ENCODE measurements at regions not wholly inside any gene's neighbourhood (a gene's known extent, or its start where the extent isn't known, plus 50 kb on each side); places are given as distances from the start of the nearest gene placed in this dataset.
"Not testable (repeated sequence)": the region's sequence is repeated elsewhere in the genome, so short reads cannot be mapped to it uniquely, and the experiment has no call there.

DNA sequence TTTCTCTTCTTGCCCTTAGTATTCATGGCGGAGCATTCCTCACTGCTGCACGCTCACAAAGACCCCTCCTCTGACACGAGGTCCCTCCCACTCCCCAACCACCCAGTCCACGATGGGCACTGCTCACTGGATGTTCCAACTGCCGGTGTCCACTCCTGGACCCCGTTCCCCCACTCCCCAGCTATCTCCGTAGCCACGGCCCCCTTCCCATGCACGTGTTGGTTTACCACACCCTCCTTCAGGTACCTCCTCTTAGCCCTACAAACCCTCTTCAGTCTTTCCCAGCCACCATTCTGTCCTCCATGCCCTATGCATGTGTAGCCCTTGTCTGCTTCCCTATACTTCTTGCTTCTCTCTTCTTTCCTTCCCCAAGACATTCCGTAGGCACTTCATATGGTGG, 469.6 kb upstream of the ZNG1F start:
- not testable (repeated sequence) for TF ChIP-seq FEZF1 (tag by site-specific recombination; IDR thresholded peaks at IDR 0.05); ZNF639 (tag by site-specific recombination; IDR thresholded peaks at IDR 0.05); ZNF274 (IDR thresholded peaks at IDR 0.05; ENCODE audit: low read length); ZNF274 (tag by site-specific recombination; IDR thresholded peaks at IDR 0.05; ENCODE audit: borderline replicate concordance); ZNF302 (tag by site-specific recombination; IDR thresholded peaks at IDR 0.05; ENCODE audit: low read depth); EGR2 (tag by site-specific recombination; IDR thresholded peaks at IDR 0.05; ENCODE audit: low read depth); ZBTB1 (tag by site-specific recombination; IDR thresholded peaks at IDR 0.05); ZBTB8A (tag by site-specific recombination; IDR thresholded peaks at IDR 0.05); HOXA7 (CRISPR knock-in tag; IDR thresholded peaks at IDR 0.05; ENCODE audit: borderline replicate concordance); ZNF175 (tag by site-specific recombination; IDR thresholded peaks at IDR 0.05)
- TF ChIP-seq, protein P1, sequence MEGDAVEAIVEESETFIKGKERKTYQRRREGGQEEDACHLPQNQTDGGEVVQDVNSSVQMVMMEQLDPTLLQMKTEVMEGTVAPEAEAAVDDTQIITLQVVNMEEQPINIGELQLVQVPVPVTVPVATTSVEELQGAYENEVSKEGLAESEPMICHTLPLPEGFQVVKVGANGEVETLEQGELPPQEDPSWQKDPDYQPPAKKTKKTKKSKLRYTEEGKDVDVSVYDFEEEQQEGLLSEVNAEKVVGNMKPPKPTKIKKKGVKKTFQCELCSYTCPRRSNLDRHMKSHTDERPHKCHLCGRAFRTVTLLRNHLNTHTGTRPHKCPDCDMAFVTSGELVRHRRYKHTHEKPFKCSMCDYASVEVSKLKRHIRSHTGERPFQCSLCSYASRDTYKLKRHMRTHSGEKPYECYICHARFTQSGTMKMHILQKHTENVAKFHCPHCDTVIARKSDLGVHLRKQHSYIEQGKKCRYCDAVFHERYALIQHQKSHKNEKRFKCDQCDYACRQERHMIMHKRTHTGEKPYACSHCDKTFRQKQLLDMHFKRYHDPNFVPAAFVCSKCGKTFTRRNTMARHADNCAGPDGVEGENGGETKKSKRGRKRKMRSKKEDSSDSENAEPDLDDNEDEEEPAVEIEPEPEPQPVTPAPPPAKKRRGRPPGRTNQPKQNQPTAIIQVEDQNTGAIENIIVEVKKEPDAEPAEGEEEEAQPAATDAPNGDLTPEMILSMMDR (tag by site-specific recombination; IDR thresholded peaks at IDR 0.05), result not testable (repeated sequence)
- TF ChIP-seq, protein P2, sequence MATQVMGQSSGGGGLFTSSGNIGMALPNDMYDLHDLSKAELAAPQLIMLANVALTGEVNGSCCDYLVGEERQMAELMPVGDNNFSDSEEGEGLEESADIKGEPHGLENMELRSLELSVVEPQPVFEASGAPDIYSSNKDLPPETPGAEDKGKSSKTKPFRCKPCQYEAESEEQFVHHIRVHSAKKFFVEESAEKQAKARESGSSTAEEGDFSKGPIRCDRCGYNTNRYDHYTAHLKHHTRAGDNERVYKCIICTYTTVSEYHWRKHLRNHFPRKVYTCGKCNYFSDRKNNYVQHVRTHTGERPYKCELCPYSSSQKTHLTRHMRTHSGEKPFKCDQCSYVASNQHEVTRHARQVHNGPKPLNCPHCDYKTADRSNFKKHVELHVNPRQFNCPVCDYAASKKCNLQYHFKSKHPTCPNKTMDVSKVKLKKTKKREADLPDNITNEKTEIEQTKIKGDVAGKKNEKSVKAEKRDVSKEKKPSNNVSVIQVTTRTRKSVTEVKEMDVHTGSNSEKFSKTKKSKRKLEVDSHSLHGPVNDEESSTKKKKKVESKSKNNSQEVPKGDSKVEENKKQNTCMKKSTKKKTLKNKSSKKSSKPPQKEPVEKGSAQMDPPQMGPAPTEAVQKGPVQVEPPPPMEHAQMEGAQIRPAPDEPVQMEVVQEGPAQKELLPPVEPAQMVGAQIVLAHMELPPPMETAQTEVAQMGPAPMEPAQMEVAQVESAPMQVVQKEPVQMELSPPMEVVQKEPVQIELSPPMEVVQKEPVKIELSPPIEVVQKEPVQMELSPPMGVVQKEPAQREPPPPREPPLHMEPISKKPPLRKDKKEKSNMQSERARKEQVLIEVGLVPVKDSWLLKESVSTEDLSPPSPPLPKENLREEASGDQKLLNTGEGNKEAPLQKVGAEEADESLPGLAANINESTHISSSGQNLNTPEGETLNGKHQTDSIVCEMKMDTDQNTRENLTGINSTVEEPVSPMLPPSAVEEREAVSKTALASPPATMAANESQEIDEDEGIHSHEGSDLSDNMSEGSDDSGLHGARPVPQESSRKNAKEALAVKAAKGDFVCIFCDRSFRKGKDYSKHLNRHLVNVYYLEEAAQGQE (tag by site-specific recombination; IDR thresholded peaks at IDR 0.05), result not testable (repeated sequence)
- TF ChIP-seq, protein P3, sequence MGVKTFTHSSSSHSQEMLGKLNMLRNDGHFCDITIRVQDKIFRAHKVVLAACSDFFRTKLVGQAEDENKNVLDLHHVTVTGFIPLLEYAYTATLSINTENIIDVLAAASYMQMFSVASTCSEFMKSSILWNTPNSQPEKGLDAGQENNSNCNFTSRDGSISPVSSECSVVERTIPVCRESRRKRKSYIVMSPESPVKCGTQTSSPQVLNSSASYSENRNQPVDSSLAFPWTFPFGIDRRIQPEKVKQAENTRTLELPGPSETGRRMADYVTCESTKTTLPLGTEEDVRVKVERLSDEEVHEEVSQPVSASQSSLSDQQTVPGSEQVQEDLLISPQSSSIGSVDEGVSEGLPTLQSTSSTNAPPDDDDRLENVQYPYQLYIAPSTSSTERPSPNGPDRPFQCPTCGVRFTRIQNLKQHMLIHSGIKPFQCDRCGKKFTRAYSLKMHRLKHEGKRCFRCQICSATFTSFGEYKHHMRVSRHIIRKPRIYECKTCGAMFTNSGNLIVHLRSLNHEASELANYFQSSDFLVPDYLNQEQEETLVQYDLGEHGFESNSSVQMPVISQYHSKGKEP (tag by site-specific recombination; IDR thresholded peaks at IDR 0.05), result not testable (repeated sequence)
